Suprapubic skin (tissue), 3 donors: ENCODE measurements at regions not wholly inside any gene's neighbourhood (a gene's known extent, or its start where the extent isn't known, plus 50 kb on each side); places are given as distances from the start of the nearest gene placed in this dataset.

Source experiments
- EP300 ChIP-seq: sonication (generic); formaldehyde crosslinking; IDR thresholded peaks from one replicate; pipeline ENCODE4 v1.6.1; 2017; ENCODE audit warnings: antibody characterized with exemption
- POLR2A ChIP-seq, 2 donors: fragments of 450-650 bp; IDR thresholded peaks; one replicate each; pipeline ENCODE4 v1.6.1; 2017; ENCODE audit warnings: antibody characterized with exemption in 2 of 2, mild to moderate bottlenecking in 2 of 2, moderate library complexity in 2 of 2
- TF ChIP-seq, protein P1 (sequence below), 2 donors: fragments of 200-600 bp in 1 of 2; fragments of 450-650 bp in 1 of 2; sonication (generic) in 1 of 2; IDR thresholded peaks; one replicate each; pipeline ENCODE4 v1.5.1; 2016 to 2019; ENCODE audit warnings: antibody characterized with exemption in 2 of 2, mild to moderate bottlenecking in 1 of 2, moderate library complexity in 1 of 2

- TF ChIP-seq, protein P1, sequence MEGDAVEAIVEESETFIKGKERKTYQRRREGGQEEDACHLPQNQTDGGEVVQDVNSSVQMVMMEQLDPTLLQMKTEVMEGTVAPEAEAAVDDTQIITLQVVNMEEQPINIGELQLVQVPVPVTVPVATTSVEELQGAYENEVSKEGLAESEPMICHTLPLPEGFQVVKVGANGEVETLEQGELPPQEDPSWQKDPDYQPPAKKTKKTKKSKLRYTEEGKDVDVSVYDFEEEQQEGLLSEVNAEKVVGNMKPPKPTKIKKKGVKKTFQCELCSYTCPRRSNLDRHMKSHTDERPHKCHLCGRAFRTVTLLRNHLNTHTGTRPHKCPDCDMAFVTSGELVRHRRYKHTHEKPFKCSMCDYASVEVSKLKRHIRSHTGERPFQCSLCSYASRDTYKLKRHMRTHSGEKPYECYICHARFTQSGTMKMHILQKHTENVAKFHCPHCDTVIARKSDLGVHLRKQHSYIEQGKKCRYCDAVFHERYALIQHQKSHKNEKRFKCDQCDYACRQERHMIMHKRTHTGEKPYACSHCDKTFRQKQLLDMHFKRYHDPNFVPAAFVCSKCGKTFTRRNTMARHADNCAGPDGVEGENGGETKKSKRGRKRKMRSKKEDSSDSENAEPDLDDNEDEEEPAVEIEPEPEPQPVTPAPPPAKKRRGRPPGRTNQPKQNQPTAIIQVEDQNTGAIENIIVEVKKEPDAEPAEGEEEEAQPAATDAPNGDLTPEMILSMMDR (IDR thresholded peaks at IDR 0.05) = no peak
- TF ChIP-seq POLR2A (IDR thresholded peaks at IDR 0.05) = no peak
- no peak for TF ChIP-seq EP300
Observed at GRCh38 chr1:2874607-2875480, 73.4 kb upstream of the TTC34 start.
